ENCODE measurements at regions not wholly inside any gene's neighbourhood (a gene's known extent, or its start where the extent isn't known, plus 50 kb on each side); places are given as distances from the start of the nearest gene placed in this dataset.

GRCh38 chr16:88290850-88291830 lies 91.6 kb upstream of the ZNF469 start (continued):
- TF ChIP-seq ZNF24 (tag by site-specific recombination; IDR thresholded peaks at IDR 0.05) = no peak

DNA sequence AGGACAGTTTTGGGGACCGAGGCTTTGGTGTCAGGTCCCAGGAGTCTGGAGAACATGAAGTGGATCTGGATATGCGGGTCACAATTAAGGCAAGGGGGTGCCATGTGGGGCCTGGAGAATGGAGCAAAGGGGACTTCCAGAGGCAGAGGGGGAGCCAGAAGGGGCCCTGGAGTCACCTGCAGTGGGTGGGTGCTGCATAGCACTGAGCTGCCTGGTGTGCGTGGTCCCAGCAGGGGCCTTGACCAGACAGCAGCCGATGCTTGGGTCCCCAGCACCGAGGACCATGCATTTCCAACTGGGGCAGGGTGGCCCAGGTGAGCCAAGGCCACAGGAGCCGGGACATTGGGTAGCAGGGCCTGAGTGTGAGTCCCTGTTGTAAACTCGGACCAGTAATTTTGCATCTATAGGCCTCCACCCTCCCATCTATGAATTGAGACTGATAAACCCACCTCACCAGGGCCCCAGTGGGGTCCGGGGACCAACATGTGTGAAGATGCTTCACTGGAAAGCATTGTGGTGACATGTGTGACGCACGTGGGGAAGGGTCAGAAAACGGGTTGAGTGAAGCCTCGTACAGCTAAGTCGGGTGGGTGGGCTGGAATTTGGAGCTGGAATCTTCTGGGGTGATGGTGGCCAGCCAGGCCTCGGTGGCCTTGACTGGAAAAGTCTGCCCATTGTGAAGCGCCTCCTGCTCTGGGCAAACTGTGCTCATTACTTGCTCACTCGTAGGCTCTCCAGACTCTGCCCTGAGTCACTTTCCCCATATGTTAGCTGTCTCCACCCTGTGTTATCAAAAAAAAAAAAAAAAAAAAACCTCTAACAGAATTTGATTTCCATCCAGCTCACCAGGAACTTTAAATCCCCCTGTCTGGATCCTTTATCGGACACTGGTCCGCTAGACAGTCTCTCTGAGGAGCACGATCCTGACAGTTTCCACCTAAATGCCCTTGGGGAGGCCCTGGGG lies 90.5 kb upstream of the ZNF469 start:
- CTCF ChIA-PET = no interaction called here

GRCh38 chr16:88293097-88293496 lies 89.7 kb upstream of the ZNF469 start:
- H3K36me3 ChIP-seq (ENCODE audit: control insufficient read depth in 2 of 2, insufficient read depth in 1 of 2, low read length in 2 of 2) = no peaks in the 10 kb centered on the region
- H3K4me1 ChIP-seq (ENCODE audit: control insufficient read depth, insufficient read depth, low read length) = no peaks in the 10 kb centered on the region
- POLR2A ChIA-PET = no interaction called here
- no peak overlapping the region for H3K4me3 ChIP-seq (ENCODE audit: low read depth, low read length)
- no peak overlapping the region for H3K27ac ChIP-seq (ENCODE audit: extremely low read depth, low read depth, low read length)
- CTCF ChIA-PET = no interaction called here
- TF ChIP-seq, protein P1, sequence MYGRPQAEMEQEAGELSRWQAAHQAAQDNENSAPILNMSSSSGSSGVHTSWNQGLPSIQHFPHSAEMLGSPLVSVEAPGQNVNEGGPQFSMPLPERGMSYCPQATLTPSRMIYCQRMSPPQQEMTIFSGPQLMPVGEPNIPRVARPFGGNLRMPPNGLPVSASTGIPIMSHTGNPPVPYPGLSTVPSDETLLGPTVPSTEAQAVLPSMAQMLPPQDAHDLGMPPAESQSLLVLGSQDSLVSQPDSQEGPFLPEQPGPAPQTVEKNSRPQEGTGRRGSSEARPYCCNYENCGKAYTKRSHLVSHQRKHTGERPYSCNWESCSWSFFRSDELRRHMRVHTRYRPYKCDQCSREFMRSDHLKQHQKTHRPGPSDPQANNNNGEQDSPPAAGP (tag by site-specific recombination; IDR thresholded peaks at IDR 0.05) = no peak
- 0 out of 2 replicates have a peak, but pooled peaks have one; percentile 19 for TF ChIP-seq ZNF311 (tag by site-specific recombination; IDR thresholded peaks at IDR 0.05; ENCODE audit: borderline replicate concordance)
- no peak for TF ChIP-seq ZBTB10 (tag by site-specific recombination; IDR thresholded peaks at IDR 0.05)
- no peak for TF ChIP-seq ZNF707 (tag by site-specific recombination; IDR thresholded peaks at IDR 0.05)
- TF ChIP-seq ZNF362 (tag by site-specific recombination; IDR thresholded peaks at IDR 0.05) = no peak
- no peak for TF ChIP-seq ZNF138 (tag by site-specific recombination; IDR thresholded peaks at IDR 0.05; ENCODE audit: borderline replicate concordance)
- TF ChIP-seq ZNF366 (tag by site-specific recombination; conservative IDR thresholded peaks at IDR 0.05) = peak; percentile 92
- TF ChIP-seq ZNF140 (tag by site-specific recombination; IDR thresholded peaks at IDR 0.05) = no peak
- TF ChIP-seq ZNF621 (tag by site-specific recombination; IDR thresholded peaks at IDR 0.05) = peak; percentile 61; the same call in 1 of the 2 replicates
- peak; percentile 60 for TF ChIP-seq ZBTB17 (tag by site-specific recombination; IDR thresholded peaks at IDR 0.05)
- 0 out of 2 replicates have a peak, but pooled peaks have one; percentile 16 for TF ChIP-seq ZNF776 (tag by site-specific recombination; IDR thresholded peaks at IDR 0.05; ENCODE audit: borderline replicate concordance)
- no peak for TF ChIP-seq BCL11A (tag by site-specific recombination; IDR thresholded peaks at IDR 0.05; ENCODE audit: low read depth)
- H3K9me3 ChIP-seq (ENCODE audit: control insufficient read depth, insufficient read depth, low read depth, low read length) = no peaks in the 10 kb centered on the region

More for the DNA sequence above, 90.5 kb upstream of the ZNF469 start:
- no peaks in the 10 kb centered on the region for H3K36me3 ChIP-seq (ENCODE audit: control insufficient read depth in 2 of 2, insufficient read depth in 1 of 2, low read length in 2 of 2)
- no peak overlapping the region for H3K4me3 ChIP-seq (ENCODE audit: low read depth, low read length)
- H3K9me3 ChIP-seq (ENCODE audit: control insufficient read depth, insufficient read depth, low read depth, low read length) = no peaks in the 10 kb centered on the region
- no peak overlapping the region for H3K27ac ChIP-seq (ENCODE audit: extremely low read depth, low read depth, low read length)
- H3K4me1 ChIP-seq (ENCODE audit: control insufficient read depth, insufficient read depth, low read length) = no peaks in the 10 kb centered on the region
- TF ChIP-seq ZNF48 (tag by site-specific recombination; IDR thresholded peaks at IDR 0.05) (no peak), ZNF626 (tag by site-specific recombination; IDR thresholded peaks at IDR 0.05) (no peak), SALL2 (tag by site-specific recombination; IDR thresholded peaks at IDR 0.05; ENCODE audit: borderline replicate concordance) (no peak), ZFP37 (tag by site-specific recombination; IDR thresholded peaks at IDR 0.05) (no peak), SP7 (tag by site-specific recombination; IDR thresholded peaks at IDR 0.05) (no peak), ZNF654 (tag by site-specific recombination; IDR thresholded peaks at IDR 0.05; ENCODE audit: low read depth) (no peak), HOXA7 (CRISPR knock-in tag; IDR thresholded peaks at IDR 0.05; ENCODE audit: borderline replicate concordance) (no peak)
- TF ChIP-seq, protein P2, sequence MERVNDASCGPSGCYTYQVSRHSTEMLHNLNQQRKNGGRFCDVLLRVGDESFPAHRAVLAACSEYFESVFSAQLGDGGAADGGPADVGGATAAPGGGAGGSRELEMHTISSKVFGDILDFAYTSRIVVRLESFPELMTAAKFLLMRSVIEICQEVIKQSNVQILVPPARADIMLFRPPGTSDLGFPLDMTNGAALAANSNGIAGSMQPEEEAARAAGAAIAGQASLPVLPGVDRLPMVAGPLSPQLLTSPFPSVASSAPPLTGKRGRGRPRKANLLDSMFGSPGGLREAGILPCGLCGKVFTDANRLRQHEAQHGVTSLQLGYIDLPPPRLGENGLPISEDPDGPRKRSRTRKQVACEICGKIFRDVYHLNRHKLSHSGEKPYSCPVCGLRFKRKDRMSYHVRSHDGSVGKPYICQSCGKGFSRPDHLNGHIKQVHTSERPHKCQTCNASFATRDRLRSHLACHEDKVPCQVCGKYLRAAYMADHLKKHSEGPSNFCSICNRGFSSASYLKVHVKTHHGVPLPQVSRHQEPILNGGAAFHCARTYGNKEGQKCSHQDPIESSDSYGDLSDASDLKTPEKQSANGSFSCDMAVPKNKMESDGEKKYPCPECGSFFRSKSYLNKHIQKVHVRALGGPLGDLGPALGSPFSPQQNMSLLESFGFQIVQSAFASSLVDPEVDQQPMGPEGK (tag by site-specific recombination; IDR thresholded peaks at IDR 0.05) = no peak
- TF ChIP-seq, protein P3, sequence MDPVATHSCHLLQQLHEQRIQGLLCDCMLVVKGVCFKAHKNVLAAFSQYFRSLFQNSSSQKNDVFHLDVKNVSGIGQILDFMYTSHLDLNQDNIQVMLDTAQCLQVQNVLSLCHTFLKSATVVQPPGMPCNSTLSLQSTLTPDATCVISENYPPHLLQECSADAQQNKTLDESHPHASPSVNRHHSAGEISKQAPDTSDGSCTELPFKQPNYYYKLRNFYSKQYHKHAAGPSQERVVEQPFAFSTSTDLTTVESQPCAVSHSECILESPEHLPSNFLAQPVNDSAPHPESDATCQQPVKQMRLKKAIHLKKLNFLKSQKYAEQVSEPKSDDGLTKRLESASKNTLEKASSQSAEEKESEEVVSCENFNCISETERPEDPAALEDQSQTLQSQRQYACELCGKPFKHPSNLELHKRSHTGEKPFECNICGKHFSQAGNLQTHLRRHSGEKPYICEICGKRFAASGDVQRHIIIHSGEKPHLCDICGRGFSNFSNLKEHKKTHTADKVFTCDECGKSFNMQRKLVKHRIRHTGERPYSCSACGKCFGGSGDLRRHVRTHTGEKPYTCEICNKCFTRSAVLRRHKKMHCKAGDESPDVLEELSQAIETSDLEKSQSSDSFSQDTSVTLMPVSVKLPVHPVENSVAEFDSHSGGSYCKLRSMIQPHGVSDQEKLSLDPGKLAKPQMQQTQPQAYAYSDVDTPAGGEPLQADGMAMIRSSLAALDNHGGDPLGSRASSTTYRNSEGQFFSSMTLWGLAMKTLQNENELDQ (tag by site-specific recombination; IDR thresholded peaks at IDR 0.05; ENCODE audit: low read depth) = no peak
- POLR2A ChIA-PET = no interaction called here
